BLaER1 treated with 17β-estradiol and CSF1 and Interleukin-3, amounts not matched to agents 10 nM and 100 nM (cell line): ENCODE measurements at regions not wholly inside any gene's neighbourhood (a gene's known extent, or its start where the extent isn't known, plus 50 kb on each side); places are given as distances from the start of the nearest gene placed in this dataset.
"Not testable (repeated sequence)": the region's sequence is repeated elsewhere in the genome, so short reads cannot be mapped to it uniquely, and the experiment has no call there.

Experiments used
- H3K27ac ChIP-seq, 11 experiments: shearing (Covaris generic); formaldehyde crosslinking; 2 replicates each; pipeline ENCODE4 v1.8.1; 2022
- H3K27me3 ChIP-seq, 11 experiments: shearing (Covaris generic); formaldehyde crosslinking; 2 replicates each; pipeline ENCODE4 v1.8.1; 2022
- H3K36me3 ChIP-seq, 11 experiments: shearing (Covaris generic); formaldehyde crosslinking; 2 replicates each; pipeline ENCODE4 v1.8.1; 2022
- H3K4me1 ChIP-seq, 10 experiments: shearing (Covaris generic); formaldehyde crosslinking; 2 replicates each; pipeline ENCODE4 v1.8.1; 2022
- H3K4me2 ChIP-seq, 11 experiments: shearing (Covaris generic); formaldehyde crosslinking; 2 replicates each; pipeline ENCODE4 v1.8.1; 2022
- H3K4me3 ChIP-seq, 10 experiments: shearing (Covaris generic); formaldehyde crosslinking; 2 replicates each; pipeline ENCODE4 v1.8.1; 2022
- H3K9ac ChIP-seq, 11 experiments: shearing (Covaris generic); formaldehyde crosslinking; 2 replicates each; pipeline ENCODE4 v1.8.1; 2022
- H3K9me3 ChIP-seq, 11 experiments: shearing (Covaris generic); formaldehyde crosslinking; replicated peaks in 1 of 11; 2 replicates each; pipeline ENCODE4 v1.8.1; 2022
- H4K20me1 ChIP-seq, 11 experiments: shearing (Covaris generic); formaldehyde crosslinking; 2 replicates each; pipeline ENCODE4 v1.8.1; 2022
- Cebpa-rat ChIP-seq, 11 experiments: shearing (Covaris generic); IDR thresholded peaks; 2 replicates each; pipeline ENCODE4 v1.8.1; 2022

GRCh38 chr5:10036136-10036815 is 213.4 kb downstream of the ATPSCKMT start:
- TF ChIP-seq Cebpa-rat (IDR thresholded peaks at IDR 0.05), result no peak

GRCh38 chr5:10034001-10034400 is 215.7 kb downstream of the ATPSCKMT start:
- H3K9ac ChIP-seq, result no peak overlapping the region
- H3K4me2 ChIP-seq, result peak overlapping the region in 8 of 11 experiments; percentile 31 to 61 (median 51); a peak in 16 of 22 replicates
- no peak overlapping the region for H3K27ac ChIP-seq
- no peaks in the 10 kb centered on the region for H3K27me3 ChIP-seq
- peaks cover 0 to 21% (median 8%) of the 10 kb centered on the region in 11 experiments; a peak in 14 of 22 replicates for H3K9me3 ChIP-seq
- no peak overlapping the region for H3K4me3 ChIP-seq
- no peaks in the 10 kb centered on the region for H4K20me1 ChIP-seq
- no peak for TF ChIP-seq Cebpa-rat (IDR thresholded peaks at IDR 0.05)
- H3K36me3 ChIP-seq, result no peaks in the 10 kb centered on the region
- peaks cover 0 to 51% (median 17%) of the 10 kb centered on the region in 10 experiments; a peak in 12 of 20 replicates for H3K4me1 ChIP-seq

More at GRCh38 chr5:10036136-10036815, 213.4 kb downstream of the ATPSCKMT start:
- Histone ChIP-seq H3K4me3 (no peak overlapping the region), H3K4me1 (peaks cover 0 to 36% (median 13%) of the 10 kb centered on the region in 10 experiments; a peak in 12 of 20 replicates), H3K9ac (no peak overlapping the region), H3K9me3 (peaks cover 0 to 8% (median 0%) of the 10 kb centered on the region in 11 experiments; a peak in 5 of 22 replicates), H3K36me3 (no peaks in the 10 kb centered on the region), H4K20me1 (no peaks in the 10 kb centered on the region), H3K27me3 (no peaks in the 10 kb centered on the region), H3K27ac (no peak overlapping the region), H3K4me2 (peak overlapping the region in 3 of 11 experiments; percentile 12 to 33 (median 19); a peak in 4 of 22 replicates)

- Histone ChIP-seq H3K27me3 (no peaks in the 10 kb centered on the region), H3K27ac (no peak overlapping the region)
- TF ChIP-seq Cebpa-rat (IDR thresholded peaks at IDR 0.05), result no peak
Measured at GRCh38 chr5:10031817-10032216, 217.9 kb downstream of the ATPSCKMT start.

GRCh38 chr5:10030219-10030831 is 219.4 kb downstream of the ATPSCKMT start:
- H3K27ac ChIP-seq, result no peak overlapping the region
- no peak overlapping the region for H3K9ac ChIP-seq
- H3K4me3 ChIP-seq, result no peak overlapping the region
- no peaks in the 10 kb centered on the region for H4K20me1 ChIP-seq
- H3K4me2 ChIP-seq, result peak overlapping the region in 5 of 11 experiments; percentile 7 to 21 (median 11); a peak in 1 of 22 replicates
- H3K27me3 ChIP-seq, result no peaks in the 10 kb centered on the region
- TF ChIP-seq Cebpa-rat (IDR thresholded peaks at IDR 0.05), result no peak
- peaks cover 6 to 35% (median 12%) of the 10 kb centered on the region in 11 experiments; a peak in 15 of 22 replicates for H3K9me3 ChIP-seq
- H3K4me1 ChIP-seq, result peaks cover 0 to 36% (median 17%) of the 10 kb centered on the region in 10 experiments; a peak in 12 of 20 replicates
- no peaks in the 10 kb centered on the region for H3K36me3 ChIP-seq

More at GRCh38 chr5:10031817-10032216, 217.9 kb downstream of the ATPSCKMT start:
- Histone ChIP-seq H3K4me2 (no peak overlapping the region), H3K9me3 (peaks cover 5 to 26% (median 9%) of the 10 kb centered on the region in 11 experiments; a peak in 14 of 22 replicates), H3K4me3 (no peak overlapping the region), H4K20me1 (no peaks in the 10 kb centered on the region), H3K9ac (no peak overlapping the region), H3K36me3 (no peaks in the 10 kb centered on the region), H3K4me1 (peaks cover 0 to 49% (median 17%) of the 10 kb centered on the region in 10 experiments; a peak in 12 of 20 replicates)

- Histone ChIP-seq H3K36me3 (no peaks in the 10 kb centered on the region), H3K4me3 (no peak overlapping the region), H3K27me3 (no peaks in the 10 kb centered on the region), H4K20me1 (no peaks in the 10 kb centered on the region), H3K9ac (no peak overlapping the region), H3K9me3 (peaks cover 0 to 44% (median 27%) of the 10 kb centered on the region in 11 experiments; a peak in 18 of 22 replicates), H3K4me2 (no peak overlapping the region), H3K4me1 (no peaks in the 10 kb centered on the region), H3K27ac (no peak overlapping the region)
- TF ChIP-seq Cebpa-rat (IDR thresholded peaks at IDR 0.05), result no peak
Measured at GRCh38 chr5:10023494-10023893, 226.2 kb downstream of the ATPSCKMT start.

GRCh38 chr5:10021248-10021647 is 228.4 kb downstream of the ATPSCKMT start:
- no peak overlapping the region for H3K4me2 ChIP-seq
- H3K27me3 ChIP-seq, result no peaks in the 10 kb centered on the region
- no peak overlapping the region for H3K4me3 ChIP-seq
- no peak overlapping the region for H3K9ac ChIP-seq
- H4K20me1 ChIP-seq, result no peaks in the 10 kb centered on the region
- H3K4me1 ChIP-seq, result no peaks in the 10 kb centered on the region
- no peak overlapping the region for H3K27ac ChIP-seq
- TF ChIP-seq Cebpa-rat (IDR thresholded peaks at IDR 0.05), result no peak
- no peaks in the 10 kb centered on the region for H3K36me3 ChIP-seq
- H3K9me3 ChIP-seq, result peaks cover 0 to 39% (median 32%) of the 10 kb centered on the region in 11 experiments; a peak in 20 of 22 replicates

- TF ChIP-seq Cebpa-rat (IDR thresholded peaks at IDR 0.05), result no peak
- H3K4me2 ChIP-seq, result no peak overlapping the region
- no peaks in the 10 kb centered on the region for H3K36me3 ChIP-seq
- H4K20me1 ChIP-seq, result no peaks in the 10 kb centered on the region
- no peak overlapping the region for H3K4me3 ChIP-seq
- H3K9ac ChIP-seq, result no peak overlapping the region
- no peaks in the 10 kb centered on the region for H3K4me1 ChIP-seq
- peaks cover 0 to 27% (median 21%) of the 10 kb centered on the region in 11 experiments; a peak in 19 of 22 replicates for H3K9me3 ChIP-seq
- no peaks in the 10 kb centered on the region for H3K27me3 ChIP-seq
- no peak overlapping the region for H3K27ac ChIP-seq
Measured at GRCh38 chr5:10019236-10019635, 230.5 kb downstream of the ATPSCKMT start.

GRCh38 chr5:10018201-10019069 is 231.3 kb downstream of the ATPSCKMT start:
- H3K4me1 ChIP-seq, result no peaks in the 10 kb centered on the region
- no peak for TF ChIP-seq Cebpa-rat (IDR thresholded peaks at IDR 0.05)
- H4K20me1 ChIP-seq, result no peaks in the 10 kb centered on the region
- H3K9ac ChIP-seq, result no peak overlapping the region
- no peak overlapping the region for H3K4me3 ChIP-seq
- no peak overlapping the region for H3K4me2 ChIP-seq
- H3K27ac ChIP-seq, result no peak overlapping the region
- no peaks in the 10 kb centered on the region for H3K27me3 ChIP-seq
- H3K36me3 ChIP-seq, result no peaks in the 10 kb centered on the region
- peaks cover 0 to 27% (median 21%) of the 10 kb centered on the region in 11 experiments; a peak in 19 of 22 replicates for H3K9me3 ChIP-seq

GRCh38 chr5:10017786-10018185 is 231.9 kb downstream of the ATPSCKMT start:
- Histone ChIP-seq H3K4me2 (no peak overlapping the region), H3K9ac (no peak overlapping the region), H3K36me3 (no peaks in the 10 kb centered on the region), H3K4me3 (no peak overlapping the region), H3K4me1 (no peaks in the 10 kb centered on the region), H3K27ac (no peak overlapping the region), H3K27me3 (no peaks in the 10 kb centered on the region), H4K20me1 (no peaks in the 10 kb centered on the region), H3K9me3 (peaks cover 0 to 27% (median 20%) of the 10 kb centered on the region in 11 experiments; a peak in 19 of 22 replicates)
- TF ChIP-seq Cebpa-rat (IDR thresholded peaks at IDR 0.05), result no peak

GRCh38 chr5:10016559-10016958 is 233.1 kb downstream of the ATPSCKMT start:
- not testable (repeated sequence) for H3K4me1 ChIP-seq, H3K4me2 ChIP-seq, H3K4me3 ChIP-seq, H3K27ac ChIP-seq, H4K20me1 ChIP-seq, H3K36me3 ChIP-seq, H3K27me3 ChIP-seq, H3K9ac ChIP-seq
- H3K9me3 ChIP-seq, result peaks cover 0 to 21% (median 16%) of the 10 kb centered on the region in 11 experiments; a peak in 17 of 22 replicates

GRCh38 chr5:10015681-10016080 is 234.0 kb downstream of the ATPSCKMT start:
- not testable (repeated sequence) for H3K9ac ChIP-seq, H3K4me2 ChIP-seq, H3K27ac ChIP-seq, H4K20me1 ChIP-seq, H3K4me3 ChIP-seq, H3K4me1 ChIP-seq, H3K36me3 ChIP-seq, H3K27me3 ChIP-seq
- peaks cover 0 to 14% (median 10%) of the 10 kb centered on the region in 11 experiments; a peak in 15 of 22 replicates for H3K9me3 ChIP-seq
